HG03520 (cell line): ENCODE measurements at regions not wholly inside any gene's neighbourhood (a gene's known extent, or its start where the extent isn't known, plus 50 kb on each side); places are given as distances from the start of the nearest gene placed in this dataset.

Source experiments
- ATAC-seq: cut with Tn5 transposase; IDR thresholded peaks from one replicate; pipeline ENCODE4 v1.9.1; 2021; ENCODE audit warnings: mild to moderate bottlenecking, moderate library complexity; ENCODE audit not compliant: unreplicated experiment

DNA sequence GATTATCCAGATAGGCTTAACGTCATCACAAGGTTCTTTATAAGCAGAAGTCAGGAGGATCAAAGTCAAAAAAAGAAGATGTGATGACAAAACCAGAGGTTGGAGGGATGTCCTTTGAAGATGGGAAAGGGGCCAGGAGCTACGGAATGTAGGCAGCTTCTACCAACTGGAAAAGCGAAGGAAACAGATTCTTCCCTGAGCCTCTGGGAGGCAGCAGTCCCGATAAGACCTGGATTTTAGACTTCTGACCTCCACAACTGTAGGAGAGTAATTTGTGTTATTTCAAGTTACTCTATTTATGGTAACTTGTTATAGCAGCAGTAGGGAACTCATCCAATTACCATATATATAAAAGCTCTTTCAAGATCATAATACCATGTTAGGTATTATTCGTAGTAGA is 98.8 kb upstream of the MYCBP2 start:
- no peak for ATAC-seq

DNA sequence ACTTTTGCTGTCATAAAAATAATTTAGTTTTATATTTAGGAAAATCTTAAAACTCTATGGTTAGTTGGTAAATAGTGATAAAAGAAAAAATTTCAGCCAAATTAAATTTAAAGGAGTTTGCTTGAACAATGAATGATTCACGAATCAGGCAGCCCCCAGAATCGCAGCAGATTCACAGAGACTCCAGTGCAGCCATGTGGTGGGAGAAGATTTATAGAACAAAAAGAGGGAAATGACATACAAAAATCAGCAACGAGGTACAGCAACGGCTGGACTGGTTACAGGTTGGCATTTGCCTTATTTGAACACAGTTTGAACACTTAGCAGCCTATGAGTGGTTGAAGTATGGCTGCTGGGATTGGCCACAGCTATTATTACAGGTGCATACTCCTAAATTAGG is 96.4 kb upstream of the MYCBP2 start:
- ATAC-seq, result no peak

DNA sequence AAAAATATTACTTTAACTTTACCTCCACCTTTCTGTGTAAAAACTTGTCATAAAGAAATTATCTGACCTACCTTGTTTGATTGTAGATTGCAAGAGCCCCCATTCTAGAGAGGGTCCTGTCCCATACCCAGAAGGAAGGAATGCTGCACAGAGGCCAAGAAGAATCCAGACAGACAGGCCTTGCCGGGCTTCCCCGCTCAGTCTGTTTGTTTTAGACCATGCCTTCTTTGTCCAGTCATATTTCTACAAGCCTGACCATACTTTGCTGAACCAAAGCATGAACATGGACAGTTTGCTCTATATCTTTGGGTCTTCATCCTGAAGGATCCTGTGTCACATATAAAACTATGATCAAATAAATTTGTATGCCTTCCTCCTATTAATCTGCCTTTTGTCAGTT is 95.8 kb upstream of the MYCBP2 start:
- ATAC-seq, result no peak

DNA sequence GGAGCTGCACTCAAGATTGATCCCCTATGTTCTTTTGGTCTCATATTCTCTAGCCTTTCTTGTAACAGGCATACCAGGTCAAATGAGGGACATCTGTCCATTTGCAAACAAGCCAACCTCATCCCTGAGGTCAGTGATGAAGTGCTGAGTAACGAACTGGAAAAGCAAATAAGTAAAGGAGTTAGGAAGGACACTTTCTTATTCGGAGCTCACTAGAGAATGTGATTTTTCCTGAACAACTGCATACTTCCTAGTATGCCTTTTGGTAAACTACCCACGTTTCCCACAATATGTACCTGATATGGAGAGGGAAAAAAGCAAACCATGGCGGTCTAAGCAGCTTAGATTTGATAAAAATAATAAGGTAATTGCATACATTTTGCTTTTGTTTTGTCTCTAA is 91.0 kb upstream of the MYCBP2 start:
- no peak for ATAC-seq

DNA sequence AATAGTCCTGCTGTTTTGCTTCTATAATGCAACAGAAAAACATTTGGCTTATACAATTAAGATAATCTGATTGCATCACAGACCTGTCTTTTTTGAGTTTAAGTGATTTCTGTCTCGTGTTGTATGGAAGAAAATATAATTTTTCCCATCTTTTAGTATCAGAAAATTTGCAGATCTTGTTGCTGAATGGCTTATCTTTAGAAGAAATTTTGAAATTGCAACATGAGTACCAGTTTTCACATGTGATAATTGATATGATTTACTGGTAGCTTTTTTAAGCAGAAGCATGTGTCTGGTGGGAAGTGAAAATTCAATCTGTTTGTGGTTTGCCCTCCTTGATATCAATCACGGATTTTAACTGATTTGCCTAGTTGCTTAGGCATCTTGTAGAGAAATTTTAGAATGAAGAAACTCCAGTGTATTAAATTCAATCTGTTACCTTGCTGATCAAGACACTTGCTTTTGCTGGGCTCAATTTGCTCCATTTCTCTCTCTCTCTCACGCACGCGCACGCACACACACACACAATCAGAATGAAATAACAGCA is 89.8 kb upstream of the MYCBP2 start:
- ATAC-seq, result no peak

DNA sequence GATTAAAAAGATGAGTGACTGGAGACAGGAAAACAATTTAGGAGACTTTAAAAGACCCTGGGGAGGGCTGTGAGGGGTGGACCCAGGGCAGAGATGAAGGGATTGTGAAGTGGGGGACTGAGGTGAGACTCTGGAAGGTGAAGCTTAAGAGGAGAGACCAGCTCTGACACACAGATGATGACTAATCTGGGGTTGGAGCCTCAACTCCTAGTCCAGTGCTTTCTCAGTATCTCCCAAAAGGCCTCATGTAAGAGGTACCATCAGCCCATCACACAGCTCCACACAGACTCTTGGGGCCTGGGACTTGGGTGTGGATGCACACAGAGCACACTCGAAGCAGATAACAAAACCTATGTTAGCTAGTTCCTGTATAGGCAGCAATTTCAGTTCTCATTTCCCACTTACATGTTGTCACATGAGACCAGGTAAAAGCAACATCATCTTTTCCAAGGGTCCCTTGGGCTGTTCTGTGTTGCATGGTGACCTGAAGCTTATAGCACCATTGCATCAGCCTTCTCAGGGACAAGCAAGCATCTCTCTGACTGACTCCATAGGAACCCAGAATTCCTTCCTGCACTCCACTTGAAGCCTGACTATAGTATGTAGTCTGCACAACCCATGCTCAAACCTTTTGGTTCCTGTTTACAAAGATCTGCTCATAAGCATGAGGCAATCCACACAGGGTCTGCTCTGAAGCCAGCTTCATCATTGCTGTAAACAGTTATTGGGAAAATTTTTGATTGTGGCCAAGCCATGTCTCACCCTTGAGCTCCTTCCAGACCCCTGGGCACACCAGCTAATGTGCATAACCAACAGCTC is 88.6 kb upstream of the MYCBP2 start:
- peak; percentile 87 for ATAC-seq

DNA sequence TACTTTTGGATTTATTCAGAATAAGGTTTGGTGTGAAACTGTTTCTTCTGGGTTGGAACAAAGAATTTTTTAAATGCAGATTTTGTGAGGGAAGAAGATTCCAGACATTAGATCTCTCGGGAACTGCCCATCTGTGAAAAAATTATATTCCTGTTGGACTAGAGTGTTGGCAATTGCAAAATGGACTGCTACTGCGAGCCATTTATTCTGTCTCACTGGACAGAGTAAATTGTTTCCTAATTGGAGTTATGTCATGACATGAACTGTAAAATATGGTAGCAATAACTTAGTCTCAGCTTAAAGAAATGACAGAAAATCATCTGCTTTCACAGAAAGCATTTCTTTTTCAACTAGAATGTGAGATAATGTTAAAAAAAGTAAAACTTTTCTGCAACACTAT is 86.0 kb upstream of the MYCBP2 start:
- ATAC-seq, result no peak

DNA sequence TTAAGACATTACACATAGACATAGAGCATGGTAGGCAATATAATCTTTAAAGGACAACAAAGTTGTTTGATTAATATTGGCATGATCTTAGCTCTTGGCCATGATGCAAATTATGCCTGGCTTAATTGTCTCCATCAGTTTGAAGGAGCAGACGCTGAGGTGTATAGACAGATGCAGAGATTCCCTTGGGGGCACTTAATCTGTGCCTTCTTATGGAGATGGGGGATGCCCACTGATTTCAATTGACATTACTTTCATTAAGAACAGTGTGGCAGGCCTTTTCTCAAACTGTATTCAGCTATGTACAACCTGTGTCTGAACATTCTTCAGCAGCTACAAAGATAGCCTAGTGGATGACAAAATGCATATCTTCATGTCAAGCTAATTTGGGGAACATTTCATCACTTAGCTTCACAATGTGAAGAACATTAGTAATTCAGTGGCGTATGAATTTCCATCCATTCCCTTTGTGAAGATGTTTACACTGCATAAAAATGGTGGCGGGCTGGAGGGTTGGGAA is 85.3 kb upstream of the MYCBP2 start:
- ATAC-seq, result no peak

DNA sequence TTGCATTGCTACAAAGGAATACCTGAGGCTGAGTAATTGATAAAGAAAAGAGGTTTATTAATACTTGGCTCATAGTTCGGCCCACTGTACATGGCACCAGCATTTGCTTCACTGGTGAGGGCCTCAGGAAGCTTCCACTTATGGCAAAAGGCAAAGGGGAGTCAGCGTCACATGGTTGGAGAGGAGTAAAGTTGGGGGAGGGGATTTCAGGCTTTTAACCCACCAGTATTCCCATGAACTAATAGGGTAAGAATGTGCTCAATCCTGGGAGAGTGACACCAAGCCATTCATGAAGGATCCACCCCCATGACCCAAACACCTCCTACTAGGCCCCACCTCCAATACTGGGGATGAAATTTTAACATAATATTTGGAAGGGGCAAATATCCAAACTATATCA is 82.5 kb upstream of the MYCBP2 start:
- ATAC-seq, result no peak

DNA sequence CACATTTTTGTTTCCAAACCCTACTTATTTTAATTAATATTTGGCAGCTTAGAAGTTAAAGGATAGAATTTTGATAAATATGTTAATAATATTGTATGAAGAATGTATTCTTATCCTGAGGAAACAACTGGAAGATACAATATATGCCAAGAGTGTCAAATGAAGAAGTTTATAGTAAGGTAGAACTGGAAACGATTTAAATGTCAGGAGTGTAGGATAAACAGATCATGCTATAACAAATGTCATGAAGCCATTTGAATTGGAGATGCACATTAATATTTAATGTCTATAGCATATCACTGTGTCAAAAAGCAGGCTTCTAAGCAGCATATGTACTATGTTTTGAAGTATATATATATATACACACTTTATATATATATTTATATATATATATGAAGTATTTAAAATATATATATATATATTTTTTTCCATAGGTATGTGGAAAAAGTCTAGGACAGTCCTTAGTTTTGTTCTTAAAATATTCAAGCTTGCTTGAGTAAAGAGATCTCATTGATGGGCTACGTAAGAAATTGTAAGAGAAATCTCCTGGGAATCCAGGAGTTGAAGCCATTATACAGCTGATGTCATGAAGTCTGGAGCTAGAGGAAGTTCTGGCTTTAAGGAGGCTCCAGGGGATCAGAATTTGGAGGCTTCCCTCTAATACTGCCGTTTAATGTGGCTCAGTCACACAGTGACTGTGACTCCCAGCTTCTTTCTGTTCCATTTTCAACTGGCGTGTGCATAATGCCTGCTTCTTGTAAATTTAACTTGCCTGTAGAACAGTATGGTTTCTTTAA is 79.9 kb upstream of the MYCBP2 start:
- ATAC-seq, result no peak

DNA sequence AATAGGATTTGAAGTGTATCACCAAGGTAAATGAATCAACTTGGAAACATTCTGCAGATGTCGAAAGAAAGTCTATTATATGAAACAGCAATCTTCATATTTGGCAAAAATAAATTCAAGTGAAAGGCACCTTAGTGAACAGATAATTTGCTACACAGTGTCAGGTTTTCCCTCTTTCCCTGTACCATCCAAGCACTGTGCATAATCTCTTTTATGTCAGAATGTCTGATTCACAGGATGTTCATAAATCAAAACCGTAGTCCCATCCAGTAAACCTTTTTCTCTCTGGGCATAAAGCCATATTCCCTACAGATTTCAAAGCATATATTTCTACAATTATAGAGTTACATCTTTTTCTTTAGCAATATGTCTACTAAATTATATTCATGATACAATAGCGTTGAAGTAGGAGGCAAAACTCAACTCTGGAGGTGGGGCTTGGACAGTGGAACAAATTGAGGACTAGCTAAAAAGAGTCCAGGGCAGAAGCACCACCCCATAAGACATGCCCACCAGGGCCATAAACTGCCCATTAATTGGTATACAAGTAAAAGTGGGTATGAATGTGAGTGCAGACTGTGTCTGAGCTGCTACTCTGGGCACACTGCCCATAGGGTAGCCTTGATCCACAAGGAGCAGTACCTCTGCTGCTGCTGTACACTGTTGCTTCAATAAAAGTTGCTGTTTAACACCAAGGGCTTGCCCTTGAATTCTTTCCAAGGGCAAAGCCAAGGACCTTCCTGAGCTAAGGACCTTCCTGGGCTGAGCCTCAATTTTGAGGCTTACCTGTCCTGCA is 72.1 kb upstream of the MYCBP2 start:
- no peak for ATAC-seq

DNA sequence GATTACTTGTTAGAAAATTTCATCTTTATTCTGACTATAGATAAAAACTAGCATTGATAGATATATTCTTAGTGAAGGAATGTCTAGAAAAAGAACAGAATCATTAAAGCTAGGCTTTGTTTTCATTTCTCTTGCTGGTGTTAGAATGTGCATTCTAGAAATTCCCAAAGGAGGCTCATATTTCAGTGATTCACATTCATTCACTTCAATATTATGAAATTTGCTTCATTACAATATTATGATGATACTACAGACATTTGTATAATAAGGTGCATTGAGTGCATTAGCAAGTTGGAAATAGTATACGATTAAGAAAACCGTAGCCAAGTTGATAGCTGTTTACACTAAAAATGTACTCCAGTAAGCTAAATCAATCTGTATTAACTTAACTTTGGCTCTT is 70.7 kb upstream of the MYCBP2 start:
- no peak for ATAC-seq

DNA sequence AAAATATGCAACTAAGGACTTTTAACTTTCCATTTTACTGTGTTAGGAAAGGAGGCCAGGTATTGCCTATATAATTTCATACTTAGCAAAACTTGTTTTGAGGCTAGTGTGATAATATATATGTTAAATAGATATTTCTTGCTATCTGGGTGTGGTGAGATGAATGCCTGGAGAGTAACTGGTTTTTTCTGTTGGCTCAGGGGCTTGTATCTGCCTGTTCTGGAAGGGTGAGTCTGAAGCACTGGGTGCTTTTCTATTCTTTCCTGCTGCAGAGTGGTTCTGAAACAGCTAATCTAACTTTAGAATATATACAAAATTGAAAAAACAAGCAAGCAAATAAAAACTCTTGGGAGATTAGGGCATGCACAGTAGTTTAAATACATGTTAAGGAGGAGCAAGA is 64.6 kb upstream of the MYCBP2 start:
- ATAC-seq, result no peak

DNA sequence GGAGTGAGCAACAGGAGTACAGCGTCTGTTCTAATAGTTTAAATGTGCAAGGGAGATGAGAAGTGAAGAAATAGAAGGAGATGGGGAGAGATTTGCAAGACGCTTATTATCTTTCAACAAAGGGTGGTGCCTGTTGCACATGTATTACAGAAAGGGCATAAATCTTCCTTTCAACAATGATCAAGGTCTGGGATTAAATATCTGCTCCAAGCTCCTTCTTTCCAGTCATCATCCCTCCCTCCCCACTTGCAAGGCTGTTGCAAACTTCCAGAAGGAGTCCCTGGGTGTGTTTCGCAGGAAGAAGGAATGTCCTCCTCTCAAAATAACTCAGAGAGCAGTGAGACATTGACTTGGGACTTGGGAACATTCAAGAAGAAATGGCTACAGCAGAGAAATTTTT is 63.5 kb upstream of the MYCBP2 start:
- ATAC-seq, result no peak

DNA sequence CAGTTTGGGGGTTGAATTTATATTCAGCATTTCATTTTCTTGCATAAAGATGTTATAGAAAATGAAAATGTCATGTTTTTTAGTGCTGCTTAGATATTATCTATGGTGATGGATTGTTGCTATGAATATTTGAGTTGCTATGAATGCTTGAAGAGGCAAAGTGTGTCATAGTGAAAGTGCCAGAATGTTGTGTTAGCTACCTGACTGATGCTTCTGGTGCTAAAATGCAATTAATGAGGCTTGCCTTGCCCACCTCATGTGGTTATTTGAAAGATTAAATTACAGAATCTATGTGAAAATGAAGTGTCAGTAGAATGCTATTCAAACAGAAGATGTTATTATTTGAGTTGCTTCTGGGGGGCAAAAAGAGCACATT is 62.7 kb upstream of the MYCBP2 start:
- ATAC-seq, result peak; percentile 72

DNA sequence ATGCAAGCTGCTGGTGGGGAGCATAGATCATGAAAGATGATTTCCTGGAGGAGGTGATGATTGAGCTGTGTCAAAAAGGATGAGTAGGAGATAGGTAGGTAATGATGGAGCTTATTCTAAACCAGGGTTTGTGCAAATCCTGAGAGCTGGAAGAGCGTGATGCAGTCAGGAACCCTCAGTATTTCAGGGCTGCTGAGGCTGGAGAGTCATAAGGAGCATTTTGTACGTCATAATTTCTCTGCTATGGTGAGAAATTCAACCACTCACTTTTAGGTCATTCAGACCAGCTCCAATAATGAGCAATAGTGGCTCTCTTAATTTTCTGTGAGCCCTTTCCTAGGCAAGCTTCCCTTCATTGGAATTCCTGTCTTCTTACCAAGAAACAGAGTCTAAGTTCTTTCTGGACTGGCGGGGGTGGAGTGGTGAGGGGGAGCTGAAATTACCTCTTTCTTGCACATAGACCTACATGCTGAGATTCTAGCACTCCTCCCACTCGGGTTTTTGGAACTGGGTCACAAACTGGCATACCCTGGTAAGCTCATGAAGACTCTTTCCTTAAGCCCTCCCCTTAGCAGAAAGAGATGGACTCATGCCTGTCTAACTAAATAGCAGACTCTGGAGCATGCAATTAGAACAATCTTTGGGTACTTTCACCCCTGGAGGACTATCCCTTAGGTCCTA is 62.2 kb upstream of the MYCBP2 start:
- peak; percentile 14 for ATAC-seq

DNA sequence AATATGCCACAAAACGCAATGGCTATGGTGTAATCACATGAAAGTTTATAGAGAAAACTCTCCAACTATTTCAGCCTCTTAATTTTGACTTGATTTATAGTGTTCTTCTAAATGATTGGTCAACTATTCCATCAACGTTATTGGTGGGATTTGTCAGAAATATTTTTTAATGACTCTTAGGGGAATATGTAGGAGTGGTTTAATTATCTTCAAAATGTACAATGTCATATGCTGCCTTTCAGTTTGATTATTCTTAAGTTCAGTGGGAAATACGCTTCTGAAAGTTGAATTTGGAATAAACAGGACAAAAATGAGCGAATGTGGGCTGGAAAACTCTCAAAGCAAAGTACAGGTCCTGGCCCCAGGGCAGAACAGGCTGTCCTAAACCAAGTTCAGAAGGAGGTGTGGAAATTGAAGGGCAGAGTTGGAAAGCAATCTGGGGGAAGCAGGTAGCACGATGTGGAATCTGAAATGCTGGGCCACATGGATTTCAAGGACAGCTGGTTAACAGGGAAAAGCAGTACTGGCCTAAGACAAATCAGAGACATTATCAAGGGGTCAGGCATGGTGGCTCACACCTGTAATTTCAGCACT is 60.8 kb upstream of the MYCBP2 start:
- ATAC-seq, result no peak

DNA sequence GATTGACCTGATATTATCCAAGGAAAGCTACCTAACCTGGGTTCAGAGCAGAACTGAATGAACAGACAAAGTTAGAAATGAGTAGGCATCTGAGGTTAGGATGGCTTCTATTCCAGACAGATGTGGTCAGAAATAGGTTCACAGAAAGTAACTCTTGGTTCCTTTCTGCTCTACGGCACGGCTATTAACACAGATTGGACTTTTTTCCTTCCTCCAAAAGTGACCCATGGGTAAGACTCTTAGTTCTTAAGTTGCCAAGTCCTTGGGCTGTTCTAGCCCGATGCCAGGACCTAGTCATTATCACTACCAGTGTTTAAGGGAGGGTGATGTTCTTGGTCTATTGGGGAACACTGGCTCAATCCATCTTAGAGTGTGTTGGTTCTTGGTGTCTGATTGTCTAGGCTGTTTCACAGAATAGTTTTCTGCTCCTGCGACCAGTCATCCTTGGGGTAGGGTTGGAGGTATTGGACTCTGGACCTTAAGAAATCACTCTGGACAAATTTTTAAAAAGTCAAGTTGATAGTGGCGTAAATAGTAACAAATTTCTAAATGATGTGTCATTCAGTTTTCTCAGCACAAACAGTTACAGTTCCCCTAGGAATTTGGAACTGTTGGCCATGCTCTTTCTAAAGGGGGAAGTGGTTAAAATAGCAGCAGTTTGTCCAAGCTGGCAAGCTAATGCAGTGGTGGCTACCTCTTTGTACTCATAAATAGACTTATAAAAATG is 60.1 kb upstream of the MYCBP2 start:
- ATAC-seq, result peak; percentile 44

DNA sequence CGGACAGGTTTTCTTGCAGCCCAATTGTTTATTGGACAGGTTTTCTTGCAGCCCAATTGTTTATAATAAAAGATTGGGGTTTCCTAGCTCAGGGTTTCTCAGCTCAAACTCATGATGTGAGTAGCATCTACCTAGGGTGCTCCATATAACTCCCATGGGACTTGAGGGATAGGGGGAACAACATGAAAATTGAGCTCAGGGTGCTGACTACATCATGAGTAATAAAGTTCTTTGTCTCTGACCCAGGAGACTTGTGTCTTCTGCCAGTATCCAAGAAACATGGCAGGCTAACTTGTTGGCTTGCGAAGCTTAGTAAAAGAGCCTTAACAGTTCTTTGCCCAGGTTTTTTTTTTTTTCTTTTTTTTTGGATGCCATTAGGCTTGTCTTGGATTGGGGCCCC is 59.2 kb upstream of the MYCBP2 start:
- no peak for ATAC-seq

DNA sequence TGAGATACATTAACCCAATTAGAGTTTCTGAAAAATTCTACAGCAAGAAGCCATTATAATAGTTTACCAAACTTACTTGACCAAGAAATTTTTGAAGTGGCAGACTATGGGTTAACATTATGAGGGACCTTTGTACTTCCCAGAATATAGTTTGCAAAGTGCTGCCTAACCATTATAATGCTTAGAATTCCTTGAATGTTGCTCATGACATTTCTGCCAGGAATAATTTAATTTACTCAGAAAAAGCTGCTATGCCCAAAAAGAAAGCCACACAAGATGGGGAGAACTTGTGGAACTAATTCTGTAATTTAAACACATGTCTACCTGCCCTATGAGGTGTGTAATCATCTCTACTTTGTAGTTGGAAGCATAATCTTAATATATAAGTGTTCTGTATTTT is 58.1 kb upstream of the MYCBP2 start:
- no peak for ATAC-seq
